CD4-positive, alpha-beta memory T cell (primary cell): ENCODE measurements at regions not wholly inside any gene's neighbourhood (a gene's known extent, or its start where the extent isn't known, plus 50 kb on each side); places are given as distances from the start of the nearest gene placed in this dataset.

Experiments
- CTCF ChIA-PET: fragments of 350-600 bp; sonication (Branson Sonifier 250); formaldehyde crosslinking; loops from one replicate; lab custom pipeline; 2021; ENCODE audit warnings: inconsistent platforms; ENCODE audit not compliant: partially characterized antibody; lab: Charles Lee
- POLR2A ChIA-PET: fragments of 350-600 bp; sonication (Branson Sonifier 250); formaldehyde crosslinking; loops from one replicate; lab custom pipeline; 2021; ENCODE audit not compliant: partially characterized antibody; lab: Charles Lee
- DNase-seq, 5 donors: peaks; one replicate each; pipeline versions ENCODE4 v3.0.0 to v3.0.0-alpha.2; 2020 to 2022; ENCODE audit warnings: mixed read lengths in 1 of 5
- H3K27ac ChIP-seq: one replicate; pipeline ENCODE4 v1.7.0; 2013; ENCODE audit warnings: low read depth, low read length
- H3K27me3 ChIP-seq: 2 replicates; pipeline ENCODE4 v1.7.0; 2013; ENCODE audit warnings: mild to moderate bottlenecking, low read length, moderate library complexity; ENCODE audit not compliant: insufficient read depth
- H3K36me3 ChIP-seq: 2 replicates; pipeline ENCODE4 v1.7.0; 2013; ENCODE audit warnings: mild to moderate bottlenecking, low read length, moderate library complexity; ENCODE audit not compliant: insufficient read depth
- H3K4me1 ChIP-seq: 2 replicates; pipeline ENCODE4 v1.7.0; 2013; ENCODE audit warnings: mild to moderate bottlenecking, low read length, moderate library complexity; ENCODE audit not compliant: insufficient read depth
- H3K4me3 ChIP-seq, 2 donors: one replicate each; pipeline ENCODE4 v1.7.0; 2013; ENCODE audit warnings: low read length in 2 of 2, mild to moderate bottlenecking in 1 of 2
- H3K9me3 ChIP-seq, 2 donors: one replicate each; pipeline ENCODE4 v1.7.0; 2013; ENCODE audit warnings: low read length in 2 of 2, control low read depth in 1 of 2; ENCODE audit not compliant: control insufficient read depth in 1 of 2
- H3K27ac Mint-ChIP-seq, 7 donors: one replicate each; pipeline ENCODE4 v1.8.0; 2020 to 2021; ENCODE audit warnings: mixed read lengths in 7 of 7, mild to moderate bottlenecking in 6 of 7, inconsistent platforms in 3 of 7, moderate library complexity in 3 of 7
- H3K27me3 Mint-ChIP-seq, 2 donors: one replicate each; pipeline ENCODE4 v1.8.0; 2020 to 2021; ENCODE audit warnings: mixed read lengths in 2 of 2
- H3K36me3 Mint-ChIP-seq, 2 donors: one replicate each; pipeline ENCODE4 v1.8.0; 2020 to 2021; ENCODE audit warnings: mixed read lengths in 2 of 2, inconsistent platforms in 1 of 2, mild to moderate bottlenecking in 1 of 2
- H3K4me1 Mint-ChIP-seq, 4 donors: one replicate each; pipeline ENCODE4 v1.8.0; 2020 to 2021; ENCODE audit warnings: mixed read lengths in 4 of 4, mild to moderate bottlenecking in 1 of 4
- H3K4me3 Mint-ChIP-seq, 8 donors: one replicate each; pipeline ENCODE4 v1.8.0; 2020 to 2021; ENCODE audit warnings: mixed read lengths in 8 of 8, mild to moderate bottlenecking in 7 of 8, moderate library complexity in 6 of 8, inconsistent platforms in 3 of 8
- H3K9me3 Mint-ChIP-seq, 8 donors: one replicate each; pipeline ENCODE4 v1.8.0; 2020 to 2021; ENCODE audit warnings: mixed read lengths in 8 of 8, mild to moderate bottlenecking in 5 of 8, inconsistent platforms in 3 of 8, moderate library complexity in 1 of 8
- intact Hi-C: fragments of 100-400 bp; cut with micrococcal nuclease; formaldehyde crosslinking; loops from one replicate; pipeline ENCODE4 v1.15.1; 2023

GRCh38 chr7:9869566-9869965 is 1104.1 kb upstream of the PHF14 start:
- Mint-ChIP-seq H3K36me3 (no peaks in the 10 kb centered on the region), H3K4me1 (no peaks in the 10 kb centered on the region), H3K27ac (no peak overlapping the region), H3K9me3 (peaks cover 0 to 8% (median 5%) of the 10 kb centered on the region in 8 donors), H3K27me3 (no peaks in the 10 kb centered on the region), H3K4me3 (no peak overlapping the region)
- DNase-seq: no peak
- ChIA-PET CTCF (no interaction called here), POLR2A (no interaction called here)
- Histone ChIP-seq H3K27ac (no peak overlapping the region), H3K36me3 (no peaks in the 10 kb centered on the region), H3K27me3 (no peaks in the 10 kb centered on the region), H3K4me3 (no peak overlapping the region), H3K9me3 (no peaks in the 10 kb centered on the region), H3K4me1 (no peaks in the 10 kb centered on the region)
- intact Hi-C loops: no loop called here

GRCh38 chr7:9870674-9871073 is 1103.0 kb upstream of the PHF14 start:
- no peaks in the 10 kb centered on the region for H3K9me3 ChIP-seq
- intact Hi-C loops: no loop called here
- H3K4me3 ChIP-seq: no peak overlapping the region
- Mint-ChIP-seq H3K9me3 (peaks cover 0 to 10% (median 6%) of the 10 kb centered on the region in 8 donors), H3K27me3 (no peaks in the 10 kb centered on the region), H3K4me1 (no peaks in the 10 kb centered on the region), H3K27ac (no peak overlapping the region), H3K36me3 (no peaks in the 10 kb centered on the region), H3K4me3 (no peak overlapping the region)
- no peaks in the 10 kb centered on the region for H3K4me1 ChIP-seq
- CTCF ChIA-PET: interaction anchor here (1.3 kb wide), 1 partner anchor 9 kb away, joined by 3 read pairs; no protein-coding TSS in a partner anchor
- POLR2A ChIA-PET: no interaction called here
- no peak for DNase-seq
- H3K27ac ChIP-seq: no peak overlapping the region
- no peaks in the 10 kb centered on the region for H3K27me3 ChIP-seq
- H3K36me3 ChIP-seq: no peaks in the 10 kb centered on the region

GRCh38 chr7:9874182-9874581 is 1099.5 kb upstream of the PHF14 start:
- no peaks in the 10 kb centered on the region for H3K36me3 ChIP-seq
- H3K9me3 ChIP-seq: no peaks in the 10 kb centered on the region
- H3K4me3 Mint-ChIP-seq: no peak overlapping the region
- H3K27ac Mint-ChIP-seq: no peak overlapping the region
- H3K27ac ChIP-seq: no peak overlapping the region
- H3K4me1 Mint-ChIP-seq: no peaks in the 10 kb centered on the region
- DNase-seq: no peak
- no peaks in the 10 kb centered on the region for H3K36me3 Mint-ChIP-seq
- H3K9me3 Mint-ChIP-seq: peaks cover 0 to 10% (median 8%) of the 10 kb centered on the region in 8 donors
- no peak overlapping the region for H3K4me3 ChIP-seq
- H3K27me3 Mint-ChIP-seq: no peaks in the 10 kb centered on the region
- intact Hi-C loops: no loop called here
- H3K27me3 ChIP-seq: no peaks in the 10 kb centered on the region
- ChIA-PET CTCF (no interaction called here), POLR2A (no interaction called here)
- no peaks in the 10 kb centered on the region for H3K4me1 ChIP-seq

- Mint-ChIP-seq H3K27ac (no peak overlapping the region), H3K27me3 (no peaks in the 10 kb centered on the region), H3K4me3 (no peak overlapping the region), H3K36me3 (no peaks in the 10 kb centered on the region), H3K4me1 (no peaks in the 10 kb centered on the region), H3K9me3 (peaks cover 0 to 10% (median 7%) of the 10 kb centered on the region in 8 donors)
- ChIA-PET POLR2A (no interaction called here), CTCF (no interaction called here)
- Histone ChIP-seq H3K27ac (no peak overlapping the region), H3K27me3 (no peaks in the 10 kb centered on the region), H3K4me3 (no peak overlapping the region), H3K4me1 (no peaks in the 10 kb centered on the region), H3K9me3 (no peaks in the 10 kb centered on the region), H3K36me3 (no peaks in the 10 kb centered on the region)
- DNase-seq: no peak
- intact Hi-C loops: no loop called here
These were observed 1097.6 kb upstream of the PHF14 start for GRCh38 chr7:9876053-9876452.

DNA sequence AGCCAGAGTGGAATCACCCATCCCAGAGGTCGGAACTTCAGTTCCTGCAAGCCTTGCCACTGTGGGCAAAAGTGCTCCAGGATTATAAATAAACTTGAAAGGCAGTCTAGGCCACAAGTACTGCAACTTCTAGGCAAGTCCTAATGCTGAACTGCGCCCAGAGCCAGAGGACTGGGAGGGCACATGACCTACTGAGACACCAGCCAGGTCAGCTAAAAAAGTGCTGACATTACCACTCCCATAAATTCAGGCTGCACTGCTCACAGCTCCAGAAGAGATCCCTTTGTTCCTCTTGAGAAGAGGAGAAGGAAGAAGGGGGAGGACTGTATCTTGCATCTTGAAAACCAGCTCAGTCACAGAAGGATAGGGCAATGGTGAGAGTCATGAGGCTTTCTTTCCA is 1084.1 kb upstream of the PHF14 start:
- ChIA-PET CTCF (no interaction called here), POLR2A (no interaction called here)
- no peak overlapping the region for H3K4me3 ChIP-seq
- no peaks in the 10 kb centered on the region for H3K4me1 ChIP-seq
- Mint-ChIP-seq H3K27ac (no peak overlapping the region), H3K4me1 (no peaks in the 10 kb centered on the region), H3K4me3 (no peak overlapping the region), H3K27me3 (no peaks in the 10 kb centered on the region), H3K9me3 (peaks cover 5 to 22% (median 10%) of the 10 kb centered on the region in 8 donors), H3K36me3 (no peaks in the 10 kb centered on the region)
- DNase-seq: no peak
- H3K27ac ChIP-seq: no peak overlapping the region
- intact Hi-C loops: no loop called here
- H3K36me3 ChIP-seq: no peaks in the 10 kb centered on the region
- H3K9me3 ChIP-seq: no peaks in the 10 kb centered on the region
- no peaks in the 10 kb centered on the region for H3K27me3 ChIP-seq

GRCh38 chr7:9890092-9890491 is 1083.6 kb upstream of the PHF14 start:
- peaks cover 4 to 22% (median 10%) of the 10 kb centered on the region in 8 donors for H3K9me3 Mint-ChIP-seq

DNA sequence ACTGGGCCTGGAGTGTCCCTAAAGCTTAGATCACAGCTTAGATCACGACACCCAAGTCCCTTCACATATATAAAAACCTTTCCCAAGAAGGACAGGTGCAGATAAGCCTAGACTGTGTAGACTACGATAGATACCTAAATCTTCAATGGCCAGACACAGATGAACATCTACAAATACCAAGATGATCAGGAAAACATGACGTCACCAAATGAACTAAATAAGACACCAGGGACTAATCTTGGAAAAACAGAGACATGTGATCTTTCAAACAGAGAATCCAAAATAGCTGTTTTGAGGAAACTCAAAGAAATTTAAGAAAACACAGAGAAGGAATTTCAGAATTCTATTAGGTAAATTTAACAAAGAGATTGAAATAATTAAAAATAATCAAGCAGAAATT is 1082.6 kb upstream of the PHF14 start:
- Mint-ChIP-seq H3K36me3 (no peaks in the 10 kb centered on the region), H3K9me3 (peaks cover 2 to 30% (median 10%) of the 10 kb centered on the region in 8 donors), H3K4me3 (no peak overlapping the region), H3K27ac (no peak overlapping the region), H3K27me3 (no peaks in the 10 kb centered on the region), H3K4me1 (no peaks in the 10 kb centered on the region)
- POLR2A ChIA-PET: no interaction called here
- Histone ChIP-seq H3K4me1 (no peaks in the 10 kb centered on the region), H3K4me3 (no peak overlapping the region), H3K27me3 (no peaks in the 10 kb centered on the region), H3K27ac (no peak overlapping the region), H3K36me3 (no peaks in the 10 kb centered on the region), H3K9me3 (no peaks in the 10 kb centered on the region)
- CTCF ChIA-PET: no interaction called here
- intact Hi-C loops: no loop called here
- no peak for DNase-seq

More at GRCh38 chr7:9890092-9890491, 1083.6 kb upstream of the PHF14 start:
- Histone ChIP-seq H3K9me3 (no peaks in the 10 kb centered on the region), H3K4me3 (no peak overlapping the region), H3K27ac (no peak overlapping the region), H3K36me3 (no peaks in the 10 kb centered on the region), H3K27me3 (no peaks in the 10 kb centered on the region), H3K4me1 (no peaks in the 10 kb centered on the region)
- intact Hi-C loops: no loop called here
- POLR2A ChIA-PET: no interaction called here
- no peak overlapping the region for H3K4me3 Mint-ChIP-seq
- no peak overlapping the region for H3K27ac Mint-ChIP-seq
- DNase-seq: no peak
- H3K36me3 Mint-ChIP-seq: no peaks in the 10 kb centered on the region
- H3K27me3 Mint-ChIP-seq: no peaks in the 10 kb centered on the region
- CTCF ChIA-PET: no interaction called here
- no peaks in the 10 kb centered on the region for H3K4me1 Mint-ChIP-seq

DNA sequence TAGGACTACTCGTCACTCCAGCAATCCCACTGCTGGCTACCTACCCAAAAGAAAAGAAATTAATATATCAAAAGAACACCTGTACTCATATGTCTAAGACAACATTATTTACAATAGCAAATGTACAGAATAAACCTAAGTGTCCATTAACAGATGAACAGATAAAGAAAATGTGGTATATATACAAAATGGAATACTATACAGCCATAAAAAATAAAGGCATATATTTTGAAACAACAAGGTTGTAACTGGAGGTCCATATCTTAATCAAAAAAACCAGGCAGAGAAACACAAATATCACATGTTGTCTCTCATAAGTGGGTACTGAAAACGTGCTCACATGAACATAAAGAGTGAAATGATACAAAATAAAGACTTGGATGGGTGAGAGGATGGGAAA is 1073.3 kb upstream of the PHF14 start:
- ChIA-PET POLR2A (no interaction called here), CTCF (no interaction called here)
- peaks cover 4 to 49% (median 22%) of the 10 kb centered on the region in 8 donors for H3K9me3 Mint-ChIP-seq

More for the DNA sequence above, 1073.3 kb upstream of the PHF14 start:
- DNase-seq: no peak
- Histone ChIP-seq H3K27me3 (no peaks in the 10 kb centered on the region), H3K4me1 (no peaks in the 10 kb centered on the region), H3K4me3 (no peak overlapping the region), H3K27ac (no peak overlapping the region), H3K36me3 (no peaks in the 10 kb centered on the region), H3K9me3 (no peaks in the 10 kb centered on the region)
- intact Hi-C loops: no loop called here
- no peaks in the 10 kb centered on the region for H3K4me1 Mint-ChIP-seq
- no peaks in the 10 kb centered on the region for H3K27me3 Mint-ChIP-seq
- no peak overlapping the region for H3K4me3 Mint-ChIP-seq
- no peak overlapping the region for H3K27ac Mint-ChIP-seq
- H3K36me3 Mint-ChIP-seq: no peaks in the 10 kb centered on the region
